B cell (primary cell): ENCODE measurements at regions not wholly inside any gene's neighbourhood (a gene's known extent, or its start where the extent isn't known, plus 50 kb on each side); places are given as distances from the start of the nearest gene placed in this dataset.

Source experiments
- ATAC-seq: fragments of 200-7000 bp; cut with Tn5 transposase; one replicate; pipeline ENCODE4 v1.10.0; 2021; ENCODE audit warnings: low read depth, mild to moderate bottlenecking, moderate number of reproducible peaks, moderate library complexity
- CTCF ChIA-PET: fragments of 350-600 bp; sonication (Branson Sonifier 250); formaldehyde crosslinking; loops from one replicate; lab custom pipeline; 2021; ENCODE audit warnings: antibody characterized with exemption, inconsistent platforms; lab: Charles Lee
- POLR2A ChIA-PET: fragments of 350-600 bp; sonication (Branson Sonifier 250); formaldehyde crosslinking; loops from one replicate; lab custom pipeline; 2021; ENCODE audit warnings: antibody characterized with exemption; lab: Charles Lee
- DNase-seq: peaks from one replicate; pipeline ENCODE4 v3.0.0; 2013
- H2AFZ ChIP-seq: 2 replicates; pipeline ENCODE4 v1.6.1; 2012; ENCODE audit warnings: mild to moderate bottlenecking, low read depth, low read length; ENCODE audit not compliant: insufficient read depth, poor library complexity, severe bottlenecking
- H3K27ac ChIP-seq, 2 donors: 1 replicate in 1 of 2; 2 replicates in 1 of 2; pipeline ENCODE4 v1.5.1; 2012 to 2013; ENCODE audit warnings: low read length in 2 of 2, mild to moderate bottlenecking in 2 of 2, moderate library complexity in 1 of 2
- H3K27me3 ChIP-seq, 4 experiments: fragments of 200-600 bp in 1 of 4; sonication (generic) in 1 of 4; replicated peaks in 1 of 4; 1 replicate in 2 of 4; 2 replicates in 2 of 4; pipeline versions ENCODE4 v1.6.1 to v1.7.0; 2013 to 2016; ENCODE audit warnings: low read length in 3 of 4, mild to moderate bottlenecking in 2 of 4, mixed read lengths in 1 of 4, moderate library complexity in 1 of 4; ENCODE audit not compliant: insufficient read depth in 4 of 4, control insufficient read depth in 3 of 4; ENCODE audit errors: control extremely low read depth in 1 of 4
- H3K36me3 ChIP-seq, 2 experiments: replicated peaks in 1 of 2; 1 replicate in 1 of 2; 2 replicates in 1 of 2; pipeline versions ENCODE4 v1.6.1 to v1.7.1; 2013; ENCODE audit warnings: low read length in 1 of 2; ENCODE audit not compliant: insufficient read depth in 2 of 2, control insufficient read depth in 1 of 2; ENCODE audit errors: control extremely low read depth in 1 of 2, extremely low read depth in 1 of 2
- H3K4me1 ChIP-seq, 2 donors: fragments of 200-600 bp in 1 of 2; sonication (generic) in 1 of 2; 1 replicate in 1 of 2; 2 replicates in 1 of 2; pipeline versions ENCODE4 v1.5.1 to v1.6.1; 2013 to 2017; ENCODE audit warnings: low read length in 2 of 2; ENCODE audit not compliant: control insufficient read depth in 2 of 2, insufficient read depth in 2 of 2
- H3K4me2 ChIP-seq: replicated peaks from 2 replicates; pipeline ENCODE3; 2012; ENCODE audit warnings: mild to moderate bottlenecking, low read depth, low read length; ENCODE audit not compliant: poor library complexity, severe bottlenecking
- H3K4me3 ChIP-seq, 5 experiments: fragments of 200-600 bp in 1 of 5; sonication (generic) in 1 of 5; 1 replicate in 3 of 5; 2 replicates in 2 of 5; pipeline versions ENCODE4 v1.5.1 to v1.7.0; 2011 to 2016; ENCODE audit warnings: low read length in 4 of 5, mild to moderate bottlenecking in 4 of 5, low read depth in 2 of 5, control low read depth in 1 of 5, moderate library complexity in 1 of 5; ENCODE audit not compliant: insufficient read depth in 1 of 5; ENCODE audit errors: control extremely low read depth in 1 of 5, extremely low read depth in 1 of 5
- H3K79me2 ChIP-seq: fragments of 200-600 bp; sonication (generic); one replicate; pipeline ENCODE4 v1.6.0; 2016; ENCODE audit warnings: low read length; ENCODE audit not compliant: control insufficient read depth, insufficient read depth
- H3K9ac ChIP-seq: fragments of 200-600 bp; sonication (generic); 2 replicates; pipeline ENCODE4 v1.6.1; 2017; ENCODE audit warnings: mild to moderate bottlenecking, low read length, moderate library complexity
- H3K9me3 ChIP-seq, 3 donors: one replicate each; pipeline versions ENCODE4 v1.6.1 to v1.7.1; 2013; ENCODE audit warnings: low read length in 2 of 3; ENCODE audit not compliant: control insufficient read depth in 2 of 3, insufficient read depth in 1 of 3; ENCODE audit errors: control extremely low read depth in 1 of 3
- H4K20me1 ChIP-seq: 2 replicates; pipeline ENCODE4 v1.6.0; 2012; ENCODE audit warnings: mild to moderate bottlenecking, low read length; ENCODE audit not compliant: insufficient read depth, control insufficient read depth, poor library complexity, severe bottlenecking
- H3K27ac Mint-ChIP-seq: one replicate; pipeline ENCODE4 v1.8.0; 2021; ENCODE audit warnings: mixed read lengths
- H3K27me3 Mint-ChIP-seq: one replicate; pipeline ENCODE4 v1.8.0; 2021; ENCODE audit warnings: mixed read lengths
- H3K4me1 Mint-ChIP-seq: one replicate; pipeline ENCODE4 v1.8.0; 2021; ENCODE audit warnings: mixed read lengths
- H3K4me3 Mint-ChIP-seq: one replicate; pipeline ENCODE4 v1.8.0; 2021; ENCODE audit warnings: mixed read lengths
- H3K9me3 Mint-ChIP-seq: one replicate; pipeline ENCODE4 v1.8.0; 2022; ENCODE audit warnings: mixed read lengths; ENCODE audit not compliant: insufficient read depth
- CTCF ChIP-seq: fragments of 200-600 bp; IDR thresholded peaks from one replicate; pipeline ENCODE4 v1.8.0; 2022; ENCODE audit warnings: antibody characterized with exemption, mild to moderate bottlenecking
- EZH2 ChIP-seq: IDR thresholded peaks from 2 replicates; pipeline ENCODE4 v1.6.1; 2012; ENCODE audit warnings: borderline replicate concordance, low read depth, mild to moderate bottlenecking, moderate library complexity, low read length; ENCODE audit not compliant: insufficient read depth, poor library complexity, severe bottlenecking
- WGBS: methylation state at CpG from one replicate; pipeline ENCODE4 v1.1.5; 2013; ENCODE audit warnings: missing lambda C conversion rate; ENCODE audit not compliant: insufficient coverage; 5-methylcytosine and 5-hydroxymethylcytosine counted together
- intact Hi-C: fragments of 100-400 bp; cut with micrococcal nuclease; formaldehyde crosslinking; loops from one replicate; pipeline ENCODE4 v1.10.0; 2022

- H3K4me1 ChIP-seq: no peaks in the 10 kb centered on the region
- Mint-ChIP-seq H3K9me3 (no peaks in the 10 kb centered on the region), H3K27me3 (no peaks in the 10 kb centered on the region), H3K27ac (no peak overlapping the region), H3K4me3 (no peak overlapping the region), H3K4me1 (no peaks in the 10 kb centered on the region)
- H3K4me2 ChIP-seq: no peak overlapping the region
- DNase-seq (no peak), ATAC-seq (no peak)
- H3K9me3 ChIP-seq: peaks cover 0 to 3% (median 0%) of the 10 kb centered on the region in 3 donors
- no peak overlapping the region for H3K9ac ChIP-seq
- POLR2A ChIA-PET: no interaction called here
- H4K20me1 ChIP-seq: no peaks in the 10 kb centered on the region
- H2AFZ ChIP-seq: no peak overlapping the region
- no peaks in the 10 kb centered on the region for H3K36me3 ChIP-seq
- no peak overlapping the region for H3K4me3 ChIP-seq
- TF ChIP-seq CTCF (no peak), EZH2 (no peak)
- H3K27me3 ChIP-seq: no peaks in the 10 kb centered on the region
- CTCF ChIA-PET: no interaction called here
- intact Hi-C loops: no loop called here
- no peaks in the 10 kb centered on the region for H3K79me2 ChIP-seq
- no peak overlapping the region for H3K27ac ChIP-seq
- WGBS: 87% methylated on average over 8 of the region's 8 CpGs
These were observed 1607.9 kb upstream of the TENM3 start for GRCh38 chr4:180635281-180635680.

GRCh38 chr4:180636696-180637404 lies 1606.4 kb upstream of the TENM3 start:
- Histone ChIP-seq H3K4me2 (no peak overlapping the region), H3K9ac (no peak overlapping the region), H3K27ac (no peak overlapping the region), H4K20me1 (no peaks in the 10 kb centered on the region), H3K79me2 (no peaks in the 10 kb centered on the region), H3K36me3 (no peaks in the 10 kb centered on the region), H3K9me3 (peaks cover 0 to 3% (median 0%) of the 10 kb centered on the region in 3 donors), H2AFZ (no peak overlapping the region), H3K4me3 (no peak overlapping the region), H3K4me1 (no peaks in the 10 kb centered on the region), H3K27me3 (no peaks in the 10 kb centered on the region)
- H3K27me3 Mint-ChIP-seq: no peaks in the 10 kb centered on the region
- no peak for TF ChIP-seq EZH2
- TF ChIP-seq CTCF: no peak
- 40% methylated on average over 1 of the region's 4 CpGs for WGBS
- no peak overlapping the region for H3K4me3 Mint-ChIP-seq
- DNase-seq: no peak
- H3K27ac Mint-ChIP-seq: no peak overlapping the region
- intact Hi-C loops: no loop called here
- H3K9me3 Mint-ChIP-seq: no peaks in the 10 kb centered on the region
- CTCF ChIA-PET: no interaction called here
- POLR2A ChIA-PET: no interaction called here
- H3K4me1 Mint-ChIP-seq: no peaks in the 10 kb centered on the region
- no peak for ATAC-seq
